ENCODE measurements at regions not wholly inside any gene's neighbourhood (a gene's known extent, or its start where the extent isn't known, plus 50 kb on each side); places are given as distances from the start of the nearest gene placed in this dataset.
"Not testable (repeated sequence)": the region's sequence is repeated elsewhere in the genome, so short reads cannot be mapped to it uniquely, and the experiment has no call there.

GRCh38 chr6:9921366-9921765 lies 493.5 kb downstream of the TFAP2A start:
- no peak for DNase-seq

GRCh38 chr6:9914951-9915350 lies 499.9 kb downstream of the TFAP2A start:
- no peak for DNase-seq

DNA sequence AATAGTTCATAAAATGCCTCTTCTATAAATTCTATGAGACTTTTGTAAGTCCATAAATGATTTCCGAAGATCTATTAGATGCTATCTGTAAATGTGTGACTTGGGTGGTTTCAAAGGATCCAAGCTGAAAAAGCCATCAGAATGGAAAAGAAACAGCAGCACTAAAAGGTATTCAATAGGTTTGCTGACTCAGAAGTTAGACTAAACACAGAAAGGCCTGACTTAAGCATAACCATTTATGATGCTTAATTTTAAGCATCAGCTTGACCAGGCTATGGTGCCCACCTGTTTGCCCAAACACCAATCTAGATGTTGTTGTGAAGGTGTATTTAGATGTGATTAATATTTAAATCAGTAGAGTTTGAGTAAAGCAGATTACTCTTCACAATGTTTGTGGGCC lies 513.5 kb downstream of the TFAP2A start:
- no peak for DNase-seq

GRCh38 chr6:9896806-9897205 lies 518.1 kb downstream of the TFAP2A start:
- DNase-seq: no peak

- DNase-seq: no peak
Observed at GRCh38 chr6:9890893-9891292, 524.0 kb downstream of the TFAP2A start.

- DNase-seq: no peak
Observed at GRCh38 chr6:9890469-9890868, 524.4 kb downstream of the TFAP2A start.

DNA sequence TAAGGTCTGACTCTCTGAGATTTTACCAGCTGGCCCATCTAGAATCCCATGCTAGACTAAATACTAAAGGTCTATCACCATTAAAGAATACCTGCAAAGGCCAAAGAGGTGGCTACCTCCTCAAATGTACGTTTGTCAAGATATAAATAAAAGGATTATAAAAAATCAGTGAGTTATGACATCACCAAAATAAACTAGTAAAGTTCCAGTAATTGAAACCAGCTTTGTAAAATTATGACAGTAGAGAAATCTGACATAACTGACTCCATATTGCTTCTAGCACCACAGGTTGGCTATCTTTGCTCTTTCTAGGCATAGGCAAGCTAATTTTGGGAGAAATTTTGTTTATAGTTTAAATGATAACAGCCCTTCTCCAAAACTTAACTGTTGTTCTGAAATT lies 536.3 kb downstream of the TFAP2A start:
- no peak for DNase-seq

DNA sequence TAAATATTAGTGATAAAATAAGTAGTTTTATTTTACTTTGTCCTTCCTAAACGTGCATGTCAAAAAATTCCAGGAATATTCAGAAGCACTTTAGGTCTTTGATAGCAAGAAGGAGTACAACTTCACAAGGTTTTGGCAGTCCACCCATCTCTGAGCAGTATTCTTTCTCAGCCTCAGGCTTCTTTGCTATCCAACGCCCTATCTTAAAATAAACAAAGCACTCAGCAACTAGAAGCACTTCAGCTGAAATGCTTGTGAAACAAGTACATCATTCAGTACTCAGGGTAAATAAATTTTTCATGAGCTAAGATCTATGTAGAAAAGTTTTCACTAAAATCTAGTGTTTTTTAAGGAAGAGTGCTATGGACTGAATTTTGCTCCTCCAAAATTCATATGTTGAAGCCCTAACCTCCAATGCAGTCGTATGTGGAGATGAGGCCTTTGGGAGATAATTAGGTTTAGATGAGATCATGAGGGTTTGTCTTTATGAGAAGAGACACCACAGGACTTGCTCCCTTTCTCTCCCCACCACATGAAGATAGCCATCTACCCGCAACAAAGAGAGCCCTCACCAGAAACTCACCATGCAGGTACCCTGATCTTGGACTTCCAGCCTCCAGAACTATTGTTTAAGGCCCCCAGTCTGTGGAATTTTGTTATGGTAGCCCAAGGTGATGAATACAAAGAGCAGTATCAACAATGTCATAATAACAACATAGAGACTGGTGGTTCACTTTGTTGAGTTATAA lies 539.1 kb downstream of the TFAP2A start:
- no peak for DNase-seq

DNA sequence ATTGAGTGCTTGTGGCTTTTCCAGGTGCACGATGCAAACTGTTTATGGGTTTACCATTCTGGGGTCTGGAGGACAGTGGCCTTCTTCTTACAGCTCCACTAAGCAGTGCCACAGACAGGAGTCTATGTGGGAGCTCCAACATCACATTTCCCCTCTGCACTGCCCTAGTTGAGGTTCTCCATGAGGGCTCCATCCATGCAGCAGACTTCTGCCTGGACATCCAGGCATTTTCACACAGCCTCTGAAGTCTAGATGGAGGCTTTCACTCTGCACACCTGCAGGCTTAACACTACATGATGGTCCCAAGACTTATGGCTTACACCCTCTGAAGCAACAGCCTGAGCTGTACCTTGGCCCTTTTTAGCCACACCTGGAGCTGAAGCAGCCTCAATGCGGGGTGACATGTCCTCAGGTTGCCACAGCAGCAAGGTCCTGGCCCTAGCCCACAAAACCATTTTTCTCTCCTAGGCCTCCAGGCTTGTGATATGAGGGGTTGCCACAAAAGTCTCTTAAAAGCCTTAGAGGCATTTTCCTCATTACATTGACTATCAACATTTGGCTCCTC lies 552.2 kb downstream of the TFAP2A start:
- DNase-seq: no peak

DNA sequence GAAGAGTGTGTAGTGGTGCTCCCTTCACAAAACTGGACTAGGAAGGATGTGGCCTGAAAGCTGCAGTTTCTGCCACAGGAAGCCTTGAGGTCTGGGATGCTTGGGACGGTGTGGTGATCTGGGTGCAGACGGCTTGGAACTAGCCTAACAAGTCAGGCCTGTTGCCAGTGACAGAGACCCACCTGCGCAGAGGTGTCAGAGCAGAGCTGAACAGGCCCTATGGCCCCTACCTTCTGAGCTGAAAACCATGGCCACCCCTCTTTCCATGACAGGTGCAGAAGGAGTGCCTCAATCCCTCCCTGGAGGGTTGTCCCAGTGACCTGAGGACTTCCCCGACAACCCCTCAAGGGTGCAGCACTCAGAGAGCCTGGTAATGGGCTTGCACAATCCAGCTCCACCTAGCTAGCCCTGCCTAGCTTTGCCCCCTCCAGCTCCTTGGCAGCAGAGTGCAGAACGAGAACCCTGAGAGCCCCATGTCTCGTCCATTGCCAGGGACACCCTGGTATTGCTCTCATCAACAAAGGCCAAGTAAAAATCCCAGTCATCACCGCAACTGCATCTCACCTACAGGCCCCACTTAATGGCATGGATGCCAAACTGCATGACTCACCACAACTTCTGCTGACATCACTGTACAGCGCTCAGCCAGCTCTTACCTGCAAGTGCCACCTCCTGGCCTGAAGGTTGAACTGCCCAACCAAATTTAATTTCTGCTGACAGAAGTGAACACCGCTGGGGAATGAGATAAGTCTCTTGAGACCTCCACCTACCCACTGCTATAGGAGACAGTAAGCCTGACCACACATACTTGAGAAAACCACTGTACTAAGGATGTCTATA lies 563.1 kb downstream of the TFAP2A start:
- no peak for DNase-seq

GRCh38 chr6:9851006-9851405 lies 563.9 kb downstream of the TFAP2A start:
- DNase-seq: no peak

- DNase-seq: no peak
Observed at GRCh38 chr6:9848094-9848493, 566.8 kb downstream of the TFAP2A start.

DNA sequence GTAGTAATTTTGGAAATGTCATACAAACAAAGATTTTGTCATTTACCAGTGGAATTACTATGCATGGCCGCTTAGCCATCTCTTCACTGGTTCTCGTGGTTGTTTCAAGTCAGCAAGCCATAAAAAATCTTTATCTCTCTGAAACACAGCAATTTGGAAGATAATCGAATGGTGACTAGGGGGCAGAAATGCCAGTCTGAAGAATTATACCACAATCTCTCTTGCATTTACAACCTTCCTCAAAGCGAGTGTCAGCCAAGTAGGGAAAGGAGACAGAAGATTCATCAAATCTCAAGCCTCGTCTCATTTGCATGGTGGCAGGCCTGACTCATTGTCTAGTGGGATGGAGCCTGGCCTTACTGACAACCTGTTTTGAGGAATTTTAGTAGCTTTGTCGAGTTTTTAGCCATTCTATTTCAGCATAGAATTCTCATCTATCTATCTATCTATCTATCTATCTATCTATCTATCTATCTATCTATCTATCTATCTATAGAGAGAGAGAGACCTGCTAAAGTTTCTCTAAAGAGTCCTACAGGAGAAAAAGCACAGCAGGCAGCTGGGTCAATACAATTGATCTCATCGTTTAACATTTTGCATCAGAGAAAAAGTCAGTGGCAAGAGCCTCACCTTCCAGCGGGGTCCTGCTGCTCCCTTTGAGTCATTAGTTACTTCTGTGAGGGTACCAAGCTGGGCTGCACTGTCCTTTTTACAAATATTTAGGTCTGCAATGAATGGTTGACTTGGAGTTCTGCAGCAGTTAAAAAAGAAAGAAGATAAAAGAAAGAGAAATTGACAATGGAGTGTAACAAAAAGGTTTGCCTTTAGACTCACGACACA lies 572.8 kb downstream of the TFAP2A start:
- DNase-seq: no peak

GRCh38 chr6:9834233-9834632 lies 580.6 kb downstream of the TFAP2A start:
- no peak for DNase-seq

DNA sequence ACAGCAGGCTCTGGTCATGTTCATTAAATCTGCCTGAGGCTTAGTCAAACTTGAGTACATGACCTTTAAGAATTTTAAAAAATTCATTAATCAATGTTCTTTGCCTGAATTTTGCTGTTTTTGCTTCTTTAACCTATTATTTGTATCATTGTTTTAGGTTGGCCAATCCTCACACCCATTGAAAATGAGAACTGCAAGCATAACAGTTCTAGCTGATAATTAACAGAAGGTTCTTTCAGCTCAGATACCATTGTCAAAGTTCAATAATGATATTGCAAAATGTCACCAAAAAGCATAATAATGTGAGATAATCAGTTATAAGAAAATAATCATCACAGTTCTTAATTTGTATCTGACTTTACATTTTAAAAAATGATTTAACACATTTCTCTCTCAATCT lies 583.1 kb downstream of the TFAP2A start:
- DNase-seq: no peak

DNA sequence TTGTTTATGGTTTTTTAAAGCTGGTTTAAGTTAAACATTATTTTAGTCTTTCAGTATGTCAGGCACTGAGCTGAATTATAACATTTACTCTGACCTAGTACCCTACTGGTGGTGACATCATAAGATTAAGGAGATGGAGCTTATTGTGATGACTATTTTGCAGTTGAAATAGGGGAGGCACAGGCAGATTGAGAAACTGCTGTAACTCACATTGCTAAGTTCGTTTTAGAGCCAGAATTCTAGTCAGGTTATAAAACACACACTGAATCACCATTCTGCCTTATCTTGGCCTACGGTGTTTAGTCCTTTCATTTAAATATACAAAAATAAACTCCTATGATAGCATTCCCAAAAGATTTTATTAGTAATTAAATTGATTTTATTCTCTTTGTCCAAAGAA lies 584.1 kb downstream of the TFAP2A start:
- no peak for DNase-seq

- DNase-seq: no peak
Observed at GRCh38 chr6:9825526-9825925, 589.3 kb downstream of the TFAP2A start.

- not testable (repeated sequence) for DNase-seq
Observed at GRCh38 chr6:9810727-9811126, 604.1 kb downstream of the TFAP2A start.

- DNase-seq: no peak
Observed at GRCh38 chr6:9810286-9810685, 604.6 kb downstream of the TFAP2A start.

GRCh38 chr6:9806195-9806594 lies 608.7 kb downstream of the TFAP2A start:
- no peak for DNase-seq

- no peak for DNase-seq
Observed at GRCh38 chr6:9801249-9801754, 613.6 kb downstream of the TFAP2A start.

- no peak for DNase-seq
Observed at GRCh38 chr6:9799582-9799981, 615.3 kb downstream of the TFAP2A start.

- DNase-seq: no peak
Observed at GRCh38 chr6:9796827-9797226, 618.0 kb downstream of the TFAP2A start.

All from stimulated activated CD4-positive, alpha-beta T cell treated with anti-CD3 and anti-CD28 coated beads, Interleukin-2, amount 100 ng/mL, for 48 hours (primary cell).